GM19463 (cell line): ENCODE measurements at regions not wholly inside any gene's neighbourhood (a gene's known extent, or its start where the extent isn't known, plus 50 kb on each side); places are given as distances from the start of the nearest gene placed in this dataset.

Source experiments
- ATAC-seq: cut with Tn5 transposase; IDR thresholded peaks from one replicate; pipeline ENCODE4 v1.9.1; 2021; ENCODE audit warnings: mild to moderate bottlenecking, moderate library complexity; ENCODE audit not compliant: unreplicated experiment

- no peak for ATAC-seq
These were observed 120.0 kb upstream of the TPM1 start for GRCh38 chr15:62922514-62922913.

GRCh38 chr15:62925875-62926274 lies 116.7 kb upstream of the TPM1 start:
- no peak for ATAC-seq

GRCh38 chr15:62927196-62927595 lies 115.4 kb upstream of the TPM1 start:
- no peak for ATAC-seq

GRCh38 chr15:62927836-62928235 lies 114.7 kb upstream of the TPM1 start:
- ATAC-seq, result no peak

- no peak for ATAC-seq
These were observed 114.1 kb upstream of the TPM1 start for GRCh38 chr15:62928242-62928999.

- ATAC-seq, result no peak
These were observed 113.6 kb upstream of the TPM1 start for GRCh38 chr15:62929000-62929357.

GRCh38 chr15:62931650-62932049 lies 110.9 kb upstream of the TPM1 start:
- ATAC-seq, result no peak

GRCh38 chr15:62932436-62932835 lies 110.1 kb upstream of the TPM1 start:
- ATAC-seq, result no peak

- no peak for ATAC-seq
These were observed 109.2 kb upstream of the TPM1 start for GRCh38 chr15:62933386-62933785.

GRCh38 chr15:62934236-62934971 lies 108.1 kb upstream of the TPM1 start:
- no peak for ATAC-seq

- no peak for ATAC-seq
These were observed 107.1 kb upstream of the TPM1 start for GRCh38 chr15:62935300-62936081.

GRCh38 chr15:62938825-62939224 lies 103.7 kb upstream of the TPM1 start:
- ATAC-seq, result no peak

GRCh38 chr15:62940093-62940754 lies 102.3 kb upstream of the TPM1 start:
- ATAC-seq, result no peak

- no peak for ATAC-seq
These were observed 101.7 kb upstream of the TPM1 start for GRCh38 chr15:62940755-62941361.

GRCh38 chr15:62941699-62942098 lies 100.8 kb upstream of the TPM1 start:
- ATAC-seq, result no peak

- no peak for ATAC-seq
These were observed 100.1 kb upstream of the TPM1 start for GRCh38 chr15:62942428-62942827.

- ATAC-seq, result no peak
These were observed 97.5 kb upstream of the TPM1 start for GRCh38 chr15:62945063-62945462.

- ATAC-seq, result no peak
These were observed 96.8 kb upstream of the TPM1 start for GRCh38 chr15:62945760-62946159.

GRCh38 chr15:62946940-62947339 lies 95.6 kb upstream of the TPM1 start:
- no peak for ATAC-seq

- no peak for ATAC-seq
These were observed 92.0 kb upstream of the TPM1 start for GRCh38 chr15:62950462-62950931.

- no peak for ATAC-seq
These were observed 91.1 kb upstream of the TPM1 start for GRCh38 chr15:62951481-62951880.
